Suppressor macrophage (primary cell): ENCODE measurements at regions not wholly inside any gene's neighbourhood (a gene's known extent, or its start where the extent isn't known, plus 50 kb on each side); places are given as distances from the start of the nearest gene placed in this dataset.
"Not testable (repeated sequence)": the region's sequence is repeated elsewhere in the genome, so short reads cannot be mapped to it uniquely, and the experiment has no call there.

Experiments
- DNase-seq, 4 experiments: peaks; one replicate each; pipeline ENCODE4 v3.0.0-alpha.2; 2020 to 2022

DNA sequence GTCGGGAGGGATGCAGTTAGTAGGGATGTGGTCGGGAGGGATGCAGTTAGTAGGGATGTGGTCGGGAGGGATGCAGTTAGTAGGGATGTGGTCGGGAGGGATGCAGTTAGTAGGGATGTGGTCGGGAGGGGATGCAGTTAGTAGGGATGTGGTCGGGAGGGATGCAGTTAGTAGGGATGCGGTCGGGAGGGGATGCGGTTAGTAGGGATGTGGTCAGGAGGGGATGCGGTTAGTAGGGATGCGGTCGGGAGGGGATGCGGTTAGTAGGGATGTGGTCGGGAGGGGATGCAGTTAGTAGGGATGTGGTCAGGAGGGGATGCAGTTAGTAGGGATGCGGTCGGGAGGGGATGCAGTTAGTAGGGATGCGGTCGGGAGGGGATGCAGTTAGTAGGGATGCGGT is 96.2 kb downstream of the BDH1 start:
- DNase-seq, result not testable (repeated sequence)

DNA sequence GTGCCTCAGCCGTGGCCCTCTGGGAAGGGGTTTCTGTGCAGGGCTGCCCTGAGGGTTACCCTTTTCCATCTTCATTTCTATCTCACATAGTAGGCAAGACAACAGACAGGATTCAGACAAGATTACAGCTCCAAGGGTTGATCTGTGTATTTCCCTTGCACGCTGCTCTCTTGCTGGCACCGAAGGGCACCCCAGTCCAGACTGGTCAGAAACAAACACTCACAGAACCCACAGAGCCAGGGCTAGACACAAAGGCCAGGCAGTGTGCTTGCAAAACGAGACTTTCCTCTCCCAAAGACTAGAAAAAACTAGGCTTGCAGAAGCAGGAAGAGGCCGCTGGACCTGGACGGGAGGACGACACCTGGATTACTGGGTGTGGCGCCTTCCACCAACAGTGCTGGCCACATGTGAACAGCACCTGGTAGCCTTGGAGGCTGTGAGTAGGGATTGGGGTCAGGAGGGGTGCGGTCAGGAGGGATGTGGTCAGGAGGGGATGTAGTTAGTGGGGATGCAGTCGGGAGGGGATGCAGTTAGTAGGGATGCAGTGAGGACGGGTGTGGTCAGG is 96.8 kb downstream of the BDH1 start:
- no peak for DNase-seq

- no peak for DNase-seq
These were observed 97.5 kb downstream of the BDH1 start for GRCh38 chr3:197458179-197458707.

- peak; percentile 82 to 90 (median 88) for DNase-seq
These were observed 99.3 kb downstream of the BDH1 start for GRCh38 chr3:197456261-197457091.

DNA sequence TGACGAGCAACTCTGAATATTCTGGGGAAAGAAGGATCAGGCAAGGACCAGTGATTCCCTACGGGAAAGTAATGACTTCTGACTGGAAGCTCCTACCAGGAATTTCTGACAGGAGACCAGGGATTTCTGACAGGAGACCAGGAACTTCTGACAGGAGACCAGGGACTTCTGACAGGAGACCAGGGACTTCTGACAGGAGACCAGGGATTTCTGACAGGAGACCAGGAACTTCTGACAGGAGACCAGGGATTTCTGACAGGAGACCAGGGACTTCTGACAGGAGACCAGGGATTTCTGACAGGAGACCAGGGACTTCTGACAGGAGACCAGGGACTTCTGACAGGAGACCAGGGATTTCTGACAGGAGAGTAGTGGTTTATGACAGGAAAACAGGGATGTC is 100.9 kb downstream of the BDH1 start:
- DNase-seq, result not testable (repeated sequence)

DNA sequence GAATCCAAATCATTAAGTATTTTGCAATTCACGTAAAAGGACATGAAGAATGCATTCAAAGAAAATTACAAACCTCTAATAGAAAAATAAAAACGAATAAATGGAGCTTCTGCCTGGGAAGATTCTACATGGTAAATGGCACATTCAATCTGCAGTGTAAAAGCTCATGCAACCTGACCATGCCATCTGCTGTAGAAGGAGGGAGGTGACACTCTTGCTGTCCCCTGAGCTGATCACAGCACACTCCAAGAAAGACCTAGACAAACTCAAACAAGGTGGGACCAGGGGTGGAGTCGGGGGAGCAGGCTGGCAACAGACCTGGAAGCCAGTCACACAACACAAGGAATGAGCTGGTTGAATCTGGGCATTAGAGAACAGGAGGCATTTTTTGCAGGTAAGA is 101.8 kb downstream of the BDH1 start:
- no peak for DNase-seq

DNA sequence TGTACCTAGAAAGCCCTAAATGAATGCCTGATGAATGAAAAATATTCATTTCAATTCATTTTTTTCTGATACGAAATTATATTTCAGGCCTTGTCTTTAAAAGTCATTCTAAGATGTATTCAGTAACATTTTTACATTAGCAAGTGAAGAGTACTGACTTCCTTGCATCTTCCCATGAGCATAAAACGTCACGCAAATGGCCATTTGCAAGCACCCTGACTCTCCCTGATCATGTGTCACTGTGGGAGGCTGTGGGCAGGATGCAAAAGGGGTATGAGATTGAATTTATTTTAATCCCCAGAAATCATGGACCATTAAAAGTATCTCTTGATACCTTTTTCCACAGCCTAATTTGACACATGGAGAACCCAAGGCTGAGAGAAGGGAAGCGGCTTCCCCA is 105.0 kb downstream of the BDH1 start:
- peak in 2 of 4 experiments; percentile 30 to 32 for DNase-seq

DNA sequence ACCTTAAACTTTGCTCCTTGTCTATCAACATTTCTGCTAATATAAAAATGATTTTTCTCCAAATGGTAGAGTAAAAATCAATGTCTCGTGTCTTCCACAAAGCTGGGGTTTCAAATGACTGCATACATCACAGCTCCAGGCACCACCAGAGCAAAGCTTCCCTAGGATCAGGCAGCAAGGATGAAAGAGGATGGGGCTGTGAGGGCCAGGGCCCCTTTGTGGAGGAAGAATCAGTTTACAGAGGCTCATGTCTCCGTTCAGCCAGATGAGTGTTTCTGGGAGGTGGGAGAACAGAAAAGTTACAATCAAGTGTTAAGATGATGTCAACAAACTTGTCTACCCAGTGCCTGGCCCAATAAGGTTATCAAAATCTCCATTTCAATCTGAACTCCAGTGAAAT is 105.5 kb downstream of the BDH1 start:
- DNase-seq, result no peak

DNA sequence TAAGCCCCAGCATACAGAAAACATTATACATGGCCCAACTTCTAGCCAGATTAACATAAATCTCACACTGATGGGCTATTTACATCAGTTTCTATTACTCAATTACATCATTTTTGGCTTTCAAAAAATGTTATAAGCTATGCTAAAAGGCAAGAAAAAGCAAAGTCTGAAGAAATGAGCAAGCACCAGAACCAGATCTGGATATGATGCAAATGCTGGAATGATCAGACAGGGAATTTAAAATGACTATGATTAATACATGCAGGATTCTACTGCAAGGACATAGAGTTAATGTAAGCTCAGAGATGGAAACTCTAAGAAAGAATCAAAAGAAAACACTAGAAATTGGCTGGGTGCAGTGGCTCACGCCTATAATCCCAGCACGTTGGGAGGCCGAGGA is 106.6 kb downstream of the BDH1 start:
- DNase-seq, result not testable (repeated sequence)

- DNase-seq, result peak; percentile 46 to 88 (median 72)
These were observed 108.0 kb downstream of the BDH1 start for GRCh38 chr3:197447781-197448180.

DNA sequence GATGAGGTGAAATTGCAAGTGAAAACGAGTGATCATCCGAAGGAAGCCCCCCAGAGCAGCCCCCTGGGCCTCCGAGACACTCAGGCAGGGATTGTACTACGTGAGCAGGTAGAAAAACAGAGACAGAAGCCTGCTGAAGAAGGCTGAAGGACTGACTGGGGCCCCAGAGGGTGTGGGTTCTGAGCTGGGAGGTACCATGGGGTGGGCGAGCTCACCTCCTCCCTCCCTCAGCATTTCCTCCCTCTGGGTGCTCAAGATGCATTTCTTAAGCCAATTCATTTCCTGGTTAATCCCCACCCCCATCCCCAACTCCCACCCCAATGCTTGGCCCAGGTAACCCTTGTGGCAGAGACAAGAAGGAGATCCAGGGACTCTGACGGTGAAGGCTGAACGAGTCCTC is 108.7 kb downstream of the BDH1 start:
- DNase-seq, result no peak

- DNase-seq, result no peak
These were observed 109.1 kb downstream of the BDH1 start for GRCh38 chr3:197446700-197447056.

- DNase-seq, result no peak
These were observed 109.7 kb downstream of the BDH1 start for GRCh38 chr3:197445896-197446699.

- no peak for DNase-seq
These were observed 110.9 kb downstream of the BDH1 start for GRCh38 chr3:197444793-197445379.

DNA sequence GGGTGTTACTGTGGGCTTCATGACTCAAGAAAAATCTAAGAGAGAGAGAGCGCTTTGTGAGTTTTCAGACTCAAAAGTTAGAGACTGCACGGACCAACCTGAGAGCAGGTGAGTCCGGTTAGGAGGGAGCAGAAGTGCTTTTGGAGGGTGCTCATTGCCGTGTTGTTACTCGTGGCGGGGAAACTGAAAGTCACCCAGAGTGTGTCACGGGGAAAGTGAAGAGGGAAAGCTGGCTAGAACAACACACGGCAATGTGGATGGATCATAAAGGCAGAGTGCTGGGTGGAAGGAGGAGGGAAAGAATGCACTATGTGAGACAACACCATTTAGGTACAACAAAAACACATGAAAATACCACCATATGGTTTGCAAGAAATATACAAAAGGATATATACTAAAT is 112.3 kb downstream of the BDH1 start:
- no peak for DNase-seq

GRCh38 chr3:197440717-197441303 is 115.0 kb downstream of the BDH1 start:
- no peak for DNase-seq

DNA sequence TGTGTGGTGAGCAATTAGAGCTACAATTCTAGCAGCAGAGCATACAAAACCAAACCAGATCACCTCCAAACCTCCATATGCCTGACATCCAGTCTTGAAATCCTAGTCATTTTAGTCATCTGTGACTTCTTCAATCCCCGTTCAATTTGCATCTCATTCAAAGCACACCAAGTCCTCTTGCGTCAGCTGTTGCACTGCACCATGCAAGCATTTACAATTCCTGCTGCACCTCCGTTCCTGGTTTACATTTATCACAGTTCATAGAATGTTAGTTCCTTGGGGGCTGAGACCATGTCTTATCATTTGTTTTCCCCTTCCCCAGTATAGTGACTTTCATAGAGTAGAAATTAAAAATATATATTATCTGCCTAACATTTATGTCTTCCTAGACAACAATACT is 116.9 kb downstream of the BDH1 start:
- DNase-seq, result no peak

DNA sequence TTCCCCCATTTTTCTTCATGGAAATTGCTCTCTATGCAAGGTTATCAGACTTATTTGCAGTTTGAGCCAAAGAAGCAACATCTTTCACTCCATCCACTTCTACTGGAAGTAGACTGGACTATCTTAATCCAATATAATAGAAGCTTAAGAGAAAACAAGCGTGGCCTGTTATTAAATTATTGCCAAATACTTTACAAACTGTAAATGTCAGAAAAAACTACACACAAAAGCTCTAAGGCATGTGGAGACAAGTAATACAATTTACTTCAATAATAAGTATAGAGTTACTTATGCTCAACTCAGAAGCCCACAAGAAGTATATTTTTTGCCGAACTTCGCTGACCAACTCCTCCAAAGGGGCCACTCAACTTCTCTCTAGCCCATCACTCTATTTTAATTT is 120.3 kb downstream of the BDH1 start:
- no peak for DNase-seq

GRCh38 chr3:197434830-197435229 is 120.9 kb downstream of the BDH1 start:
- no peak for DNase-seq

- DNase-seq, result no peak
These were observed 123.2 kb downstream of the BDH1 start for GRCh38 chr3:197432384-197433127.

GRCh38 chr3:197431346-197431910 is 124.3 kb downstream of the BDH1 start:
- no peak for DNase-seq
